Keratinocyte (primary cell): ENCODE measurements at regions not wholly inside any gene's neighbourhood (a gene's known extent, or its start where the extent isn't known, plus 50 kb on each side); places are given as distances from the start of the nearest gene placed in this dataset.

Experiments used
- DNase-seq: peaks from one replicate; pipeline ENCODE4 v3.0.0-alpha.2; 2011; ENCODE audit warnings: low read depth, missing footprints, low spot score
- FAIRE-seq: peaks from 2 replicates; lab custom pipeline; 2011; peaks lifted over from hg19 to GRCh38; lab: Jason Lieb, UNC
- H2AFZ ChIP-seq: 2 replicates; pipeline ENCODE4 v1.6.0; 2012; ENCODE audit warnings: low read length, control low read depth, inconsistent platforms; ENCODE audit not compliant: control insufficient read depth
- H3K27ac ChIP-seq: 2 replicates; pipeline ENCODE4 v1.5.1; 2011; ENCODE audit warnings: low read length; ENCODE audit not compliant: control insufficient read depth, insufficient read depth
- H3K27me3 ChIP-seq: 3 replicates; pipeline ENCODE4 v1.6.0; 2011; ENCODE audit warnings: low read length; ENCODE audit not compliant: control insufficient read depth, insufficient read depth; ENCODE audit errors: extremely low read depth
- H3K36me3 ChIP-seq, 2 experiments: 2 replicates in 1 of 2; 3 replicates in 1 of 2; pipeline ENCODE4 v1.5.1; 2011; ENCODE audit warnings: low read length in 2 of 2, mild to moderate bottlenecking in 1 of 2; ENCODE audit not compliant: control insufficient read depth in 2 of 2, insufficient read depth in 2 of 2; ENCODE audit errors: extremely low read depth in 1 of 2
- H3K4me1 ChIP-seq: 3 replicates; pipeline ENCODE4 v1.5.1; 2011; ENCODE audit warnings: low read length; ENCODE audit not compliant: control insufficient read depth, insufficient read depth; ENCODE audit errors: extremely low read depth
- H3K4me2 ChIP-seq: 3 replicates; pipeline ENCODE4 v1.6.0; 2011; ENCODE audit warnings: low read depth, low read length; ENCODE audit not compliant: control insufficient read depth, insufficient read depth; ENCODE audit errors: extremely low read depth
- H3K4me3 ChIP-seq, 3 experiments: fragments of 200-600 bp in 1 of 3; sonication (generic) in 1 of 3; 2 replicates in 2 of 3; 3 replicates in 1 of 3; pipeline ENCODE4 v1.5.1; 2011 to 2016; ENCODE audit warnings: low read length in 3 of 3, mild to moderate bottlenecking in 3 of 3, control low read depth in 2 of 3, inconsistent platforms in 1 of 3, low read depth in 1 of 3, mixed read lengths in 1 of 3, mixed run types in 1 of 3, moderate library complexity in 1 of 3; ENCODE audit not compliant: control insufficient read depth in 2 of 3, insufficient read depth in 2 of 3; ENCODE audit errors: extremely low read depth in 1 of 3
- H3K79me2 ChIP-seq: 2 replicates; pipeline ENCODE4 v1.6.0; 2012; ENCODE audit warnings: low read length; ENCODE audit not compliant: control insufficient read depth, insufficient read depth
- H3K9ac ChIP-seq: 3 replicates; pipeline ENCODE4 v1.6.0; 2011; ENCODE audit warnings: low read length; ENCODE audit not compliant: control insufficient read depth, insufficient read depth; ENCODE audit errors: extremely low read depth
- H3K9me1 ChIP-seq: 3 replicates; pipeline ENCODE4 v1.6.0; 2011; ENCODE audit warnings: low read length; ENCODE audit not compliant: control insufficient read depth, insufficient read depth; ENCODE audit errors: extremely low read depth
- H3K9me3 ChIP-seq: 2 replicates; pipeline ENCODE4 v1.5.1; 2012; ENCODE audit warnings: low read depth, low read length; ENCODE audit not compliant: control insufficient read depth
- H4K20me1 ChIP-seq: 3 replicates; pipeline ENCODE4 v1.6.0; 2011; ENCODE audit warnings: low read length; ENCODE audit not compliant: control insufficient read depth, insufficient read depth; ENCODE audit errors: extremely low read depth
- EZH2 ChIP-seq: IDR thresholded peaks from one replicate; pipeline ENCODE4 v1.6.1; 2012; ENCODE audit warnings: inconsistent platforms, mild to moderate bottlenecking, low read length, moderate library complexity
- dilution Hi-C: fragments of 300-500 bp; cut with MboI; formaldehyde crosslinking; loops from one replicate; pipeline ENCODE4 v1.7.0; 2020; ENCODE audit warnings: low sequenced_read_pairs; ENCODE audit not compliant: extremely low pct_ligation_motif_present
- TF ChIP-seq, protein P1 (sequence below), 3 experiments: IDR thresholded peaks in 1 of 3; conservative IDR thresholded peaks in 1 of 3; optimal IDR thresholded peaks in 1 of 3; 2 replicates in 2 of 3; 3 replicates in 1 of 3; pipeline versions ENCODE3 to v1.5.1; 2011; ENCODE audit warnings: low read length in 3 of 3, mild to moderate bottlenecking in 3 of 3, moderate library complexity in 2 of 3, control low read depth in 1 of 3, inconsistent platforms in 1 of 3; ENCODE audit not compliant: insufficient read depth in 2 of 3; ENCODE audit errors: extremely low read depth in 1 of 3

DNA sequence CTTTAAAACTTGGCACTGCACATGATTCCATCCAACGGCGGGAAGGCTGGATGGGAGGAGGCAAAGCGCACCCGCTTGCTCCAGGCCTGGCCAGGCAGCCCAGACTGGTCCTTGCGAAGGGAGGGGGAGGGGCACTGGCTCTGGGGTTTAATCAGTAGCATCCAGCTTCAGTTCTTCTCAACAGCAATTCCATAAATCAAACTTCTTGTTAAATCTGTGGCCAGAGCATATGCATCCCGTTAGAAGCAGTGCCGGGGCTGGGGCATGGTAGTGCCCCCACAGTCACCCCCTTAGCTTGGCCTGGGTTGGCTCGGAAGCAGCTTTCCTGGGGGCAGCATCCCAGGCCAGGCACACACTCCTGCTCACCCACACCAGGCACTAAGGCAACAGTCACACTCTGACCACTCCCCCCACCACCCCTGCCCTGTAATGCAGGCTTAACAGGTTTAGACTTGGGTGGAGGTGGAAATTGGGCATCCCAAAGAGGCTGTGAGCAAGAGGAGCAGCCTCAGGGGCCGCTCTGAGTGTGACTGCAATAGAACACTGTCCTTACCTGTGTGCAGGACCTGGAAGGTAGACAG lies 94.1 kb upstream of the CASZ1 start:
- dilution Hi-C loops = no loop called here
- no peaks in the 10 kb centered on the region for H3K9me3 ChIP-seq
- TF ChIP-seq, protein P1, sequence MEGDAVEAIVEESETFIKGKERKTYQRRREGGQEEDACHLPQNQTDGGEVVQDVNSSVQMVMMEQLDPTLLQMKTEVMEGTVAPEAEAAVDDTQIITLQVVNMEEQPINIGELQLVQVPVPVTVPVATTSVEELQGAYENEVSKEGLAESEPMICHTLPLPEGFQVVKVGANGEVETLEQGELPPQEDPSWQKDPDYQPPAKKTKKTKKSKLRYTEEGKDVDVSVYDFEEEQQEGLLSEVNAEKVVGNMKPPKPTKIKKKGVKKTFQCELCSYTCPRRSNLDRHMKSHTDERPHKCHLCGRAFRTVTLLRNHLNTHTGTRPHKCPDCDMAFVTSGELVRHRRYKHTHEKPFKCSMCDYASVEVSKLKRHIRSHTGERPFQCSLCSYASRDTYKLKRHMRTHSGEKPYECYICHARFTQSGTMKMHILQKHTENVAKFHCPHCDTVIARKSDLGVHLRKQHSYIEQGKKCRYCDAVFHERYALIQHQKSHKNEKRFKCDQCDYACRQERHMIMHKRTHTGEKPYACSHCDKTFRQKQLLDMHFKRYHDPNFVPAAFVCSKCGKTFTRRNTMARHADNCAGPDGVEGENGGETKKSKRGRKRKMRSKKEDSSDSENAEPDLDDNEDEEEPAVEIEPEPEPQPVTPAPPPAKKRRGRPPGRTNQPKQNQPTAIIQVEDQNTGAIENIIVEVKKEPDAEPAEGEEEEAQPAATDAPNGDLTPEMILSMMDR (optimal IDR thresholded peaks at IDR 0.05 in 1 of 3, IDR thresholded peaks at IDR 0.05 in 1 of 3, conservative IDR thresholded peaks at IDR 0.05 in 1 of 3; ENCODE audit: extremely low read depth in 1 of 3, insufficient read depth in 2 of 3, low read length in 3 of 3) = no peak
- no peak for TF ChIP-seq EZH2
- peak overlapping the region; percentile 45 for H3K9ac ChIP-seq
- no peaks in the 10 kb centered on the region for H4K20me1 ChIP-seq
- FAIRE-seq (no peak), DNase-seq (no peak)
- no peaks in the 10 kb centered on the region for H3K36me3 ChIP-seq
- H3K27me3 ChIP-seq = no peaks in the 10 kb centered on the region
- peak overlapping the region; percentile 69 for H3K27ac ChIP-seq
- H2AFZ ChIP-seq = no peak overlapping the region
- no peaks in the 10 kb centered on the region for H3K9me1 ChIP-seq
- H3K79me2 ChIP-seq = no peaks in the 10 kb centered on the region
- H3K4me1 ChIP-seq = peaks cover 18% of the 10 kb centered on the region
- H3K4me2 ChIP-seq = peak overlapping the region; percentile 76
- H3K4me3 ChIP-seq = peak overlapping the region in 1 of 3 experiments; percentile 31

DNA sequence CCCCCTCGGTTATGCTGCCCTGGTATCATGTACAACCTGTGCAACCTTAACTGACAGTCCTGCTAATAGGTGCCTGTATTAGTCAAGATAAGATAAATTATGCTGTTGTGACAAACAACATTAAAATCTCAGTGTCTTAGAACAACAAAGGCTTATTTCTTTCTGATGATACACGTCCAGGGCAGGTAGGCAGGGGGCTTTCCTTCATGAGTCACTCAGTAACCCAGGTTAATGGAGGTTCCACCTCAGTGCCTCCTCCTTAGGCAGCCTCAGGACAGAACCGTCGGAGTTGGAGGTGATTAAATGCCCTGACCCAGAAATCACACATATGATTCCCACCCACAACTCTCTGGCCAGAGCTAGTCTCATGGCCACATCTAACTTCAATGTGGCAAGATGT lies 94.6 kb upstream of the CASZ1 start:
- no peaks in the 10 kb centered on the region for H3K79me2 ChIP-seq
- no peaks in the 10 kb centered on the region for H3K9me3 ChIP-seq
- FAIRE-seq = peak; percentile 74
- H3K4me1 ChIP-seq = peaks cover 18% of the 10 kb centered on the region
- TF ChIP-seq EZH2 = no peak
- TF ChIP-seq, protein P1 (optimal IDR thresholded peaks at IDR 0.05 in 1 of 3, IDR thresholded peaks at IDR 0.05 in 1 of 3, conservative IDR thresholded peaks at IDR 0.05 in 1 of 3; ENCODE audit: extremely low read depth in 1 of 3, insufficient read depth in 2 of 3, low read length in 3 of 3) = no peak
- peak overlapping the region; percentile 45 for H3K9ac ChIP-seq
- H3K27ac ChIP-seq = peak overlapping the region; percentile 69
- H4K20me1 ChIP-seq = no peaks in the 10 kb centered on the region
- H2AFZ ChIP-seq = no peak overlapping the region
- peak overlapping the region; percentile 76 for H3K4me2 ChIP-seq
- no peaks in the 10 kb centered on the region for H3K36me3 ChIP-seq
- H3K4me3 ChIP-seq = peak overlapping the region in 1 of 3 experiments; percentile 31
- no peak for DNase-seq
- dilution Hi-C loops = no loop called here
- H3K27me3 ChIP-seq = no peaks in the 10 kb centered on the region
- no peaks in the 10 kb centered on the region for H3K9me1 ChIP-seq
